T-cell (primary cell): ENCODE measurements at regions not wholly inside any gene's neighbourhood (a gene's known extent, or its start where the extent isn't known, plus 50 kb on each side); places are given as distances from the start of the nearest gene placed in this dataset.

Source experiments
- ATAC-seq, 4 experiments: fragments of 200-7000 bp in 3 of 4; fragments of 150-1000 bp in 1 of 4; cut with Tn5 transposase; replicated peaks in 1 of 4; 1 replicate in 3 of 4; 2 replicates in 1 of 4; pipeline ENCODE4 v1.10.0; 2021; ENCODE audit warnings: moderate library complexity in 3 of 4, mild to moderate bottlenecking in 2 of 4, moderate number of reproducible peaks in 1 of 4
- CTCF ChIA-PET, 2 donors: fragments of 300-600 bp; sonication (Branson Sonifier 250); formaldehyde crosslinking; loops; one replicate each; lab custom pipeline; 2022; ENCODE audit warnings: antibody characterized with exemption in 2 of 2; lab: Charles Lee
- POLR2A ChIA-PET, 2 donors: fragments of 300-600 bp; sonication (Branson Sonifier 250); formaldehyde crosslinking; loops; one replicate each; lab custom pipeline; 2022; ENCODE audit warnings: antibody characterized with exemption in 2 of 2; lab: Charles Lee
- DNase-seq, 35 experiments: peaks; one replicate each; pipeline versions ENCODE4 v3.0.0 to v3.0.0-alpha.2; 2013 to 2023
- H3K27ac ChIP-seq: one replicate; pipeline ENCODE4 v1.5.1; 2013; ENCODE audit warnings: low read length
- H3K27me3 ChIP-seq, 2 experiments: replicated peaks in 1 of 2; 1 replicate in 1 of 2; 2 replicates in 1 of 2; pipeline versions ENCODE4 v1.6.1 to v1.7.0; 2013; ENCODE audit warnings: low read length in 1 of 2, mixed read lengths in 1 of 2; ENCODE audit not compliant: control insufficient read depth in 2 of 2, insufficient read depth in 2 of 2; ENCODE audit errors: extremely low read depth in 1 of 2
- H3K36me3 ChIP-seq, 2 donors: 1 replicate in 1 of 2; 2 replicates in 1 of 2; pipeline versions ENCODE4 v1.6.1 to v1.7.0; 2013; ENCODE audit warnings: low read length in 1 of 2; ENCODE audit not compliant: control insufficient read depth in 2 of 2, insufficient read depth in 1 of 2; ENCODE audit errors: extremely low read depth in 1 of 2
- H3K4me1 ChIP-seq, 2 experiments: 1 replicate in 1 of 2; 2 replicates in 1 of 2; pipeline versions ENCODE4 v1.6.1 to v1.7.0; 2013; ENCODE audit warnings: low read length in 2 of 2, mixed read lengths in 1 of 2; ENCODE audit not compliant: insufficient read depth in 2 of 2, control insufficient read depth in 1 of 2; ENCODE audit errors: extremely low read depth in 1 of 2
- H3K4me3 ChIP-seq, 2 donors: 1 replicate in 1 of 2; 2 replicates in 1 of 2; pipeline versions ENCODE4 v1.5.1 to v1.7.0; 2013; ENCODE audit warnings: mild to moderate bottlenecking in 2 of 2, low read length in 1 of 2, moderate library complexity in 1 of 2; ENCODE audit not compliant: control insufficient read depth in 1 of 2; ENCODE audit errors: extremely low read depth in 1 of 2
- H3K9me3 ChIP-seq: 2 replicates; pipeline ENCODE4 v1.7.0; 2013
- H3K27ac Mint-ChIP-seq, 2 donors: one replicate each; pipeline ENCODE4 v1.8.0; 2020 to 2021; ENCODE audit warnings: mild to moderate bottlenecking in 2 of 2, mixed read lengths in 2 of 2
- H3K27me3 Mint-ChIP-seq, 2 donors: one replicate each; pipeline ENCODE4 v1.8.0; 2021 to 2022; ENCODE audit warnings: mixed read lengths in 2 of 2
- H3K36me3 Mint-ChIP-seq: one replicate; pipeline ENCODE4 v1.8.0; 2021; ENCODE audit warnings: mixed read lengths
- H3K4me1 Mint-ChIP-seq, 3 donors: one replicate each; pipeline ENCODE4 v1.8.0; 2020 to 2022; ENCODE audit warnings: mixed read lengths in 3 of 3, mild to moderate bottlenecking in 1 of 3
- H3K4me3 Mint-ChIP-seq, 3 donors: one replicate each; pipeline ENCODE4 v1.8.0; 2020 to 2022; ENCODE audit warnings: mild to moderate bottlenecking in 3 of 3, mixed read lengths in 3 of 3, moderate library complexity in 3 of 3
- H3K9me3 Mint-ChIP-seq, 3 donors: one replicate each; pipeline ENCODE4 v1.8.0; 2020 to 2022; ENCODE audit warnings: mixed read lengths in 3 of 3
- WGBS: methylation state at CpG from one replicate; pipeline ENCODE4 v1.1.5; 2013; ENCODE audit warnings: missing lambda C conversion rate; ENCODE audit not compliant: insufficient coverage; 5-methylcytosine and 5-hydroxymethylcytosine counted together

DNA sequence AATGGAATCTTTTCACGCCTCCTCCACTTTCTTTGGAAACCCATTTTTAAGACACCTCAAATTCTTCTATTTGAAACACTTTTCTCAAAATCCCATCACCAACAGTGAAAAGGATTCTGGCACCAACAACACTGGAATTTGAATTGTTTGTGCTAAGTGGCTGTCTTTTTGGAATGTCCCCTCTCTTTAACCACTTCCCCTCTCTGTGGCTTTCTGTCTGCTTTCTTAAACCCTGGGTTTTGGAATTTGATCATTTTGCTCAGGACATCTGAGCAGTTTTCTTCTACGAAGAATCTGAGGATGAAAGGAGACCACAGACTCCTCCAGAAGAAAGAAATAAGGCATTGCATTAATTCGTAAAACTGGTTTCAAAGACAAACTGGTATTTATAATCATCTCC, 89.0 kb downstream of the MXRA5 start:
- no peaks in the 10 kb centered on the region for H3K27me3 ChIP-seq
- no peaks in the 10 kb centered on the region for H3K4me1 ChIP-seq
- no CpG with 5 or more reads among the region's 3 CpGs for WGBS
- ChIA-PET CTCF (no interaction called here), POLR2A (no interaction called here)
- H3K9me3 ChIP-seq = no peaks in the 10 kb centered on the region
- no peak overlapping the region for H3K27ac ChIP-seq
- H3K27me3 Mint-ChIP-seq = peaks cover 3% of the 10 kb centered on the region in 2 donors
- no peaks in the 10 kb centered on the region for H3K36me3 Mint-ChIP-seq
- no peaks in the 10 kb centered on the region for H3K36me3 ChIP-seq
- H3K4me3 ChIP-seq = no peak overlapping the region
- no peak overlapping the region for H3K4me3 Mint-ChIP-seq
- DNase-seq (no peak), ATAC-seq (no peak)
- peaks cover 0 to 9% (median 2%) of the 10 kb centered on the region in 3 donors for H3K9me3 Mint-ChIP-seq
- H3K4me1 Mint-ChIP-seq = no peaks in the 10 kb centered on the region
- H3K27ac Mint-ChIP-seq = no peak overlapping the region

DNA sequence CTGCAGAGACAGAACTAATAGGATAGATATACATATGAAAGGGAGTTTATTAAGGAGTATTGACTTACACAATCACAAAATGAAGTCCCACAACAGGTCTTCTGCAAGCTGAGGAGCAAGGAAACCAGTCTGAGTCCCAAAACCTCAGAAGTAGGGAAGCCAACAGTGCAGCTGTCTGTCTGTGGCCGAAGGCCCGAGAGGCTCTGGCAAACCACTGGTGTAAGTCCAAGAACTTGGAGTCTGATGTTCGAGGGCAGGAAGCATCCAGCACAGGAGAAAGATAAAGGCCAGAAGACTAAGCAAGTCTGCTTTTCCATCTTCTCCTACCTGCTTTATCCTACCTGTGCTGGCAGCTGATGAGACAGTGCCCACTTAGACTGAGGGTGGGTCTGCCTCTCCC, 89.6 kb downstream of the MXRA5 start:
- H3K36me3 Mint-ChIP-seq = no peaks in the 10 kb centered on the region
- H3K9me3 ChIP-seq = no peaks in the 10 kb centered on the region
- no peak overlapping the region for H3K27ac Mint-ChIP-seq
- peaks cover 0 to 9% (median 2%) of the 10 kb centered on the region in 3 donors for H3K9me3 Mint-ChIP-seq
- H3K27me3 ChIP-seq = no peaks in the 10 kb centered on the region
- H3K36me3 ChIP-seq = no peaks in the 10 kb centered on the region
- DNase-seq = no peak
- no CpG with 5 or more reads among the region's 3 CpGs for WGBS
- ChIA-PET CTCF (no interaction called here), POLR2A (no interaction called here)
- no peak overlapping the region for H3K27ac ChIP-seq
- no peak overlapping the region for H3K4me3 Mint-ChIP-seq
- H3K27me3 Mint-ChIP-seq = peaks cover 3% of the 10 kb centered on the region in 2 donors
- no peaks in the 10 kb centered on the region for H3K4me1 ChIP-seq
- no peaks in the 10 kb centered on the region for H3K4me1 Mint-ChIP-seq
- no peak for ATAC-seq
- no peak overlapping the region for H3K4me3 ChIP-seq

DNA sequence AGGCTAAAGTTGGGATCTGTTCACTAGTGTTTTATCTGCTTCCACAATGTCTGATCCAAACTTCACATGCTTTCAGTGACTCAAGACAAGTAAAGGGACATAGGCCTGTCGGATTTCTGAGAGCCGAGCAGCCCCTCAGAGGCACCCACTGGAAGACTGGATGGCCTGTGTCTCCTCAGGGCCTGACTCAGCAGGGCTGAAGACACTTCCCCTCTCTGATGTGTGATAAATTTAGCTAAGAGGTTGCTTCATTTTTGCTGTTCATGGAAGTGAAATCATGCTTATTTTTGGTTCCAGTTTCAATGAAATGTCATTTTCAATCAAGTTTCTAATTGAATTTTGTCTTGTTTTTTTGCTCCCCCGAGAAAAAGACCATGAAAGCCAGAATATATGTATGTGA, 93.7 kb downstream of the MXRA5 start:
- Histone ChIP-seq H3K4me1 (no peaks in the 10 kb centered on the region), H3K9me3 (no peaks in the 10 kb centered on the region), H3K27ac (no peak overlapping the region), H3K36me3 (no peaks in the 10 kb centered on the region), H3K27me3 (no peaks in the 10 kb centered on the region), H3K4me3 (no peak overlapping the region)
- ChIA-PET POLR2A (no interaction called here), CTCF (no interaction called here)
- Mint-ChIP-seq H3K4me3 (no peak overlapping the region), H3K27me3 (peaks cover 0 to 3% of the 10 kb centered on the region in 2 donors), H3K9me3 (peaks cover 0 to 15% (median 0%) of the 10 kb centered on the region in 3 donors), H3K27ac (no peak overlapping the region), H3K4me1 (no peaks in the 10 kb centered on the region), H3K36me3 (no peaks in the 10 kb centered on the region)
- no peak for ATAC-seq
- no CpG with 5 or more reads among the region's 3 CpGs for WGBS
- no peak for DNase-seq

DNA sequence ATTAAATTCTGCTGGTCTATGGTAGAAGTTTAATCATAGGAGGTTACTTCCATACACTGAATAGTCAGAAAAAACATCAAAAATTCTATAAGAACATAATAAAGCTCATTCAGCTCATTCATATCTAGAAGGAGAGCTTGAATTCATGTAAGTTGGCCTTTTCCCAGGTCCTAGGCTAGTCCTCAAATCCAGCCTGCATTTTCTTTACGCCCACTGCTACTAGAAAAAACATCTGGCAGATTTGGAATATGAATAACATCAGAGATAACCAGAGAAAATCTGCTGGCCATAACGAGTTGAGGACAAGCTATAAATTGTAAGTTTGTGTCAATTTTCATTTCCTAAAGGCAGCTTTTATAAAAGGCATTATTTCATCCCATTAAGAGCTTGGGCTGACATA, 95.5 kb downstream of the MXRA5 start:
- no peak overlapping the region for H3K4me3 ChIP-seq
- peaks cover 0 to 15% (median 0%) of the 10 kb centered on the region in 3 donors for H3K9me3 Mint-ChIP-seq
- POLR2A ChIA-PET = no interaction called here
- CTCF ChIA-PET = interaction anchor here in 1 of 2 donors (0.6 kb wide), 1 partner anchor 229 kb away, joined by 3 read pairs; no protein-coding TSS in a partner anchor
- H3K27me3 ChIP-seq = no peaks in the 10 kb centered on the region
- H3K4me1 Mint-ChIP-seq = no peaks in the 10 kb centered on the region
- peaks cover 0 to 3% of the 10 kb centered on the region in 2 donors for H3K27me3 Mint-ChIP-seq
- no peak overlapping the region for H3K27ac ChIP-seq
- H3K36me3 Mint-ChIP-seq = no peaks in the 10 kb centered on the region
- no peak overlapping the region for H3K27ac Mint-ChIP-seq
- H3K9me3 ChIP-seq = no peaks in the 10 kb centered on the region
- DNase-seq = no peak
- H3K4me1 ChIP-seq = no peaks in the 10 kb centered on the region
- no peak overlapping the region for H3K4me3 Mint-ChIP-seq
- ATAC-seq = no peak
- no peaks in the 10 kb centered on the region for H3K36me3 ChIP-seq
- no CpG with 5 or more reads among the region's 2 CpGs for WGBS

DNA sequence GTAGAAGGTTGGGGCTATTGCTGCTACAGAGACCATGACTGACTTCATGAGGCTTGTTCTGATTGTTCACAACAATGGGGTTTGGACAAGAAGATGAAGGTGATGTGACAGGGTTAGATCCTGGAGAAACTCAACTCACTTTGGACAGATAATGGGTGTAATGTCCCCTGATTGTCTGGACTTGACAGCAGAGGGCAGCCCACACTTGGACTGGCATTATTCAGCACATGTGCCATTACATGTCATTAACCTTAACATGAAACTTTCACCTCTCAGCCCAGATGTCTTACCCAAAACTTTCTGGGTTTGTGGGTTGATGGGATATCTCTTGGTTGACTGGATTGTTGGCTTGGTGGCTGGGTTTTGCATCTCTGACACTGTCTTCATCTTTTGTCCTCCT, 101.5 kb downstream of the MXRA5 start:
- Mint-ChIP-seq H3K4me1 (no peaks in the 10 kb centered on the region), H3K27ac (no peak overlapping the region), H3K4me3 (no peak overlapping the region), H3K9me3 (peaks cover 0 to 27% (median 3%) of the 10 kb centered on the region in 3 donors), H3K27me3 (peaks cover 0 to 16% of the 10 kb centered on the region in 2 donors), H3K36me3 (no peaks in the 10 kb centered on the region)
- no peaks in the 10 kb centered on the region for H3K27me3 ChIP-seq
- no peak overlapping the region for H3K27ac ChIP-seq
- H3K9me3 ChIP-seq = no peaks in the 10 kb centered on the region
- no peak overlapping the region for H3K4me3 ChIP-seq
- H3K36me3 ChIP-seq = no peaks in the 10 kb centered on the region
- ChIA-PET CTCF (no interaction called here), POLR2A (no interaction called here)
- DNase-seq (no peak), ATAC-seq (no peak)
- H3K4me1 ChIP-seq = no peaks in the 10 kb centered on the region

DNA sequence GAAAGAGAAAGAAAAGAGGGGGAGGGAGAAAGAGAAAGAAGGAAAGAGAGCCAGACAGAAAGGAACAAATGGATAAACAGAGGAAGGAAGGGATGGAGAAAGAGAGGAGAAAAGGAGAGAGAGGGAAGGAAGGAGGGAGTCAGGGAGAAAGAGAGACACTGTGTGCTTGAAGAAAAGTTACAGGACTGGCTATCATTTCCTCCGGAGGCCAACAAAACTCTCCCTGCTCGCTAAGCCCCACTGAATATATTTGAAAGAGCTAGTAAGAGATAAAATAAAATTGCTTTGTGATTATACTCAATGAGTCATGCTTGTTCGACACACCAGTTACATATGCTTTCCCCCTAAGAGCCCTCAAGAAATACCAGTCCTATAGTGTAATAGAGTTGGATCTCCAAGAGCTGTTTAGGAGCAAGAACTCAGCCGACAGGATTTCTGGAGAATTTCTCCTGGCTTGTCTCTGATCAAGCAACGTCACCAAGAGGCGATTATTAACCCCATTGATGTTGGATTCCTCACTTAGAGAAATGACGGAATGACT, 102.2 kb downstream of the MXRA5 start:
- peaks cover 0 to 16% of the 10 kb centered on the region in 2 donors for H3K27me3 Mint-ChIP-seq
- Histone ChIP-seq H3K27me3 (no peaks in the 10 kb centered on the region), H3K9me3 (no peaks in the 10 kb centered on the region), H3K4me1 (no peaks in the 10 kb centered on the region), H3K36me3 (no peaks in the 10 kb centered on the region), H3K27ac (no peak overlapping the region), H3K4me3 (no peak overlapping the region)
- H3K4me1 Mint-ChIP-seq = no peaks in the 10 kb centered on the region
- no peak for ATAC-seq
- WGBS = no CpG with 5 or more reads among the region's 7 CpGs
- no peak for DNase-seq
- no peaks in the 10 kb centered on the region for H3K36me3 Mint-ChIP-seq
- POLR2A ChIA-PET = no interaction called here
- H3K4me3 Mint-ChIP-seq = no peak overlapping the region
- CTCF ChIA-PET = no interaction called here
- H3K27ac Mint-ChIP-seq = no peak overlapping the region
- peaks cover 0 to 21% (median 3%) of the 10 kb centered on the region in 3 donors for H3K9me3 Mint-ChIP-seq
